GM12892 (cell line): ENCODE measurements at regions not wholly inside any gene's neighbourhood (a gene's known extent, or its start where the extent isn't known, plus 50 kb on each side); places are given as distances from the start of the nearest gene placed in this dataset.

Experiments
- DNase-seq: peaks from one replicate; pipeline ENCODE4 v3.0.0; 2011; ENCODE audit not compliant: insufficient read length
- FAIRE-seq: peaks from 2 replicates; lab custom pipeline; 2011; peaks lifted over from hg19 to GRCh38; lab: Jason Lieb, UNC
- POLR2A ChIP-seq: IDR thresholded peaks from 2 replicates; pipeline ENCODE4 v1.6.1; 2011; ENCODE audit warnings: low read depth, low read length, control low read depth
- POLR2AphosphoS5 ChIP-seq: IDR thresholded peaks from 2 replicates; pipeline ENCODE4 v1.6.1; 2011; ENCODE audit warnings: low read depth, low read length, control low read depth
- TAF1 ChIP-seq: IDR thresholded peaks from 2 replicates; pipeline ENCODE4 v1.6.1; 2011; ENCODE audit warnings: low read depth, mild to moderate bottlenecking, control low read depth, low read length, borderline replicate concordance

DNA sequence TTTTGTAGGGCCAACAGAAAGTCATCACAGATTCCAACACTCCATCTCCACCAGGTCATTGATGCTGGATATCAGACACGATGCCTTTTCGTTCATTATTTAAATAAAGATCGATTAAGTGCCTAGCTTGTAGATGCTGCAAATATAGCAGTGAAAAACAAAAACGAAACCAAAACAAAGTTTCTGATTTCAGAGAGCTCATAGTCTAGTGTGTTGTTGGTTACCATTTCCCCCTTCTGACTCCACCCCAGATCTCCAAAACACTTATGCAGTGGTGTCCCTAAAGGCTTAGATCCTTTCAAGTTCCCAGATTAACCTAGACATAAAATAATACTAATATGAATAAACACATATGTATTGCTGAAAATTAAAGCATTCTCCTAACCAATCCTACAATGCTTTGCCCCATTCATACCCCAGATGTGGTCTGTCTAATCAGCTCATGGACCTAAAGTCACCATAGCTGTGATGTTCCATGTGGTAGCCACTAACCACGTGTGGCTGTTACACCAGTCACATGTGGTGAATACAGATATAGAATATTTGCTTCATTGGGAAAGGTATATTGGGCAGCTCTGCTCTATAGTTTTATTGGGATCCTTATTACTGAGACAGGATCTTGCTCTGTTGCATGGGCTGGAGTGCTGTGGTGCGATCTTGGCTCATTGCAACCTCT lies 787.2 kb downstream of the TDRD15 start:
- TF ChIP-seq POLR2A (no peak), POLR2AphosphoS5 (no peak), TAF1 (no peak)
- DNase-seq (no peak), FAIRE-seq (no peak)

GRCh38 chr2:21912405-21912804 lies 788.6 kb downstream of the TDRD15 start:
- no peak for FAIRE-seq

GRCh38 chr2:21915201-21915600 lies 791.4 kb downstream of the TDRD15 start:
- no peak for FAIRE-seq
- DNase-seq, result no peak
- TF ChIP-seq POLR2A (no peak), TAF1 (no peak)

More at GRCh38 chr2:21912405-21912804, 788.6 kb downstream of the TDRD15 start:
- DNase-seq, result no peak
- TF ChIP-seq POLR2AphosphoS5 (no peak), TAF1 (no peak), POLR2A (no peak)

GRCh38 chr2:21916934-21917522 lies 793.3 kb downstream of the TDRD15 start:
- DNase-seq (no peak), FAIRE-seq (no peak)
- TF ChIP-seq TAF1, result no peak
- TF ChIP-seq POLR2A, result no peak
- TF ChIP-seq POLR2AphosphoS5, result no peak

- FAIRE-seq, result no peak
- TF ChIP-seq TAF1, result no peak
- TF ChIP-seq POLR2AphosphoS5, result no peak
- TF ChIP-seq POLR2A, result no peak
- no peak for DNase-seq
Measured at GRCh38 chr2:21920721-21921120, 797.0 kb downstream of the TDRD15 start.

DNA sequence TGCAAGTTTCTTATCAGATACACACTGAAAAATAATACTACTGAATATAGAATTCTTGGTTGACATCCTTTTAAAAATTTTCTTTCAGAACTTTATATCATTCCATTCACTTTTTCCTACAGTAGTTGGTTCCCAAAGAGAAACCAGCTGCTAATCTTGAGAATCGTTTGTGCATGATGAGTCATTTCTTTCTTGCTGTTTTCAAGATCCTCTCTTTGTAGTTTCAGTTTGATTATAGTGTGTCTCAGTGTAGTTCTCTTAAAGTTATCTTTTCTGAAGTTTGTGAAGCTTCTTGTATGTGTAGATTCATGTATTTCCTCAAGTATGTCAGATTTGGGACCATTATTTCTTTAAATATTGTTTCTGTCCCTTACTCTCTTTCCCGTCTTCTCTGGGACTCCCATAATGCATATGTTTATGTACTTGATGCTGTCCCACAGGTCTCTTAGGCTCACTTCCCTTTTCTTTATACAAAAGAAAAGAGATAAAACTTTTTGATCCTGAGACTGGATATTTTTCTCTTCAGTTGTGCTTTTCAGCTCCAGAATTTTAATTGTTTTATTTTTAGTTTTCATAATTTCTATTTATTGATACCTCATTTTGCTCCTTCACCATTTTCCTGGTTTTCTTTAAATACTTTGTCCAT lies 801.0 kb downstream of the TDRD15 start:
- FAIRE-seq (no peak), DNase-seq (no peak)
- no peak for TF ChIP-seq TAF1
- TF ChIP-seq POLR2A, result no peak
- no peak for TF ChIP-seq POLR2AphosphoS5

GRCh38 chr2:21928292-21928691 lies 804.5 kb downstream of the TDRD15 start:
- FAIRE-seq (no peak), DNase-seq (no peak)
- TF ChIP-seq TAF1 (no peak), POLR2AphosphoS5 (no peak), POLR2A (no peak)

DNA sequence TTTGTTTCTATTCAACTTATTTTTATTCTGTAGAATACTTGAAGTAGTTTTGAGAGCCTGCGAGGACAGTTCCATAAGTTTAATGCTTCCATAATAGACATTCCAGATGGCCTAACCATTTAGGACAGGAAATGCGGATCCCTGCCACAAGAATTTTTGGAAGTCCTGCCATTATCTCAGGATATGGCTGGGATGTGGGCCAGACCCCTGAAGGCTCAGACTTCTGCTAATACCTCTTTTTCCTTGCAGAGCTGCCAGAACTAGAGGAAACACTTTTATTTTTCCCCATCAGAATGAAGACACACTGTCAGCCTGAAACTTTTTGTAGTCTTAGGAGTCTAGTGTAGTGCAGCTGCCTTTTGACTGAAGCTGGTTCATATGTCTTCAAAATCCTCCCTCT lies 806.5 kb downstream of the TDRD15 start:
- FAIRE-seq (no peak), DNase-seq (no peak)
- TF ChIP-seq TAF1 (no peak), POLR2AphosphoS5 (no peak), POLR2A (no peak)

GRCh38 chr2:21939967-21940366 lies 816.2 kb downstream of the TDRD15 start:
- TF ChIP-seq POLR2AphosphoS5 (no peak), TAF1 (no peak), POLR2A (no peak)
- no peak for DNase-seq
- no peak for FAIRE-seq

DNA sequence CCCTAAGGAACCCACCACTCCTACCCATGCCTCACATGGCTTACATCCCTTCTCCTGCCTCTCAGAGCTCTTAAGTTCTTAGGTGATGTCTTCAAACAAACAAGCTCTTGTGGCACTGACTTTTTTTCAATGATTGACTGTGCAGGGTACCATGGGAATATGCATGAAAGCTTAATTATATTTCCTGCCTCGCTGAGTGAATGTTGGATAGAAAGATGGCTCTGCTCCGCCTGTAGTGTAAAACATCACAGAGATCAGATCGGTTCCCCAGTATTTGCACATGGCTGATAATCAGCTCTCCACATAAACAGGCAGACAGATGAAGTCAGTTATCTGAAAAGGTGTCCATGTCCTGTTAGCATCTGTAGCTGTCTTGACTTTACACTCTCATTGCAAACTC lies 820.8 kb downstream of the TDRD15 start:
- FAIRE-seq, result no peak
- DNase-seq, result no peak
- TF ChIP-seq POLR2AphosphoS5 (no peak), TAF1 (no peak), POLR2A (no peak)

DNA sequence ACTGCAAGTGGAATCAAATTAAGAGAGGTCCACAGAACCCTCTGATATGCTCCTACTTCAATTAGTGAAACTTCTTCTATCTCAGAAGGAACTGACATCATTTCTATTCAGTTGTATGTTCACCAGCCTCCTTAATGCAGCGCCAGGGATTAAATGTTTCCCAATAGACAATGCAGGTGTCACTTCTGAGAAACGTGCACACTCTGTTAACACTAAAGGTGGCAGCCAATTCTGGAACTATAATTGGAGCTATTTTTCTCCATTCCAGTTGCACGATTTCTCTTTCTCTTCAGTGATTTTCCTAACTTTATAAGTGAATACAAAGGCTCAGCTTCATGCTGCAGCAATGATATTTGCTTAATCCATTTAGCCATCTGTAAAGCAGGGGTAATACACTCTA lies 821.9 kb downstream of the TDRD15 start:
- DNase-seq, result no peak
- FAIRE-seq, result no peak
- TF ChIP-seq POLR2AphosphoS5 (no peak), POLR2A (no peak), TAF1 (no peak)

- DNase-seq (no peak), FAIRE-seq (no peak)
- TF ChIP-seq POLR2AphosphoS5 (no peak), TAF1 (no peak), POLR2A (no peak)
Measured at GRCh38 chr2:21947046-21947445, 823.3 kb downstream of the TDRD15 start.
